ENCODE measurements at regions not wholly inside any gene's neighbourhood (a gene's known extent, or its start where the extent isn't known, plus 50 kb on each side); places are given as distances from the start of the nearest gene placed in this dataset.

DNA sequence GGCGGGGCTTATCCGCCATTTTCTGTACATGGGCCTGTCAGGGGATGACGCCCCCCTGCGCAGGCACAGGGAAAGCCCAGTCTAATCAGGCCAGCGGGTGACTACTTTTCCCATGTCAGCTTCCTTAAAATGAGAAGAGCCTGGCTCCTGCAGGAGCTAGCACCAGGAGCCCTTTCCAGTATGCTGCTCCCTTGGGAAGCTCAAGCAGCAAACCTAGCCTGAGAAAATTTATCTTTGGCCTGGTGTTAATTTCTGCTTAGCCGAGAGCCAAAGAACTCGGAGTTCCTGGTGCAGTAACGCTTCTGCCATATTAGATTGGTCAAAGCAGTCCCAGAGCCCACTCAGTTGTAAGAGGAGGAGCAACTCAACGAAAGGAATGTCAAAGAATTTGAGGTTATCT, 239.0 kb upstream of the PHYHIPL start:
- TF ChIP-seq GABPA (IDR thresholded peaks at IDR 0.05; ENCODE audit: low read depth) (no peak), EZH2phosphoT487 (IDR thresholded peaks at IDR 0.05; ENCODE audit: borderline replicate concordance, low read depth) (no peak), RFX5 (IDR thresholded peaks at IDR 0.05; ENCODE audit: low read length) (no peak), JUND (IDR thresholded peaks at IDR 0.05) (no peak)
- TF ChIP-seq, protein P1, sequence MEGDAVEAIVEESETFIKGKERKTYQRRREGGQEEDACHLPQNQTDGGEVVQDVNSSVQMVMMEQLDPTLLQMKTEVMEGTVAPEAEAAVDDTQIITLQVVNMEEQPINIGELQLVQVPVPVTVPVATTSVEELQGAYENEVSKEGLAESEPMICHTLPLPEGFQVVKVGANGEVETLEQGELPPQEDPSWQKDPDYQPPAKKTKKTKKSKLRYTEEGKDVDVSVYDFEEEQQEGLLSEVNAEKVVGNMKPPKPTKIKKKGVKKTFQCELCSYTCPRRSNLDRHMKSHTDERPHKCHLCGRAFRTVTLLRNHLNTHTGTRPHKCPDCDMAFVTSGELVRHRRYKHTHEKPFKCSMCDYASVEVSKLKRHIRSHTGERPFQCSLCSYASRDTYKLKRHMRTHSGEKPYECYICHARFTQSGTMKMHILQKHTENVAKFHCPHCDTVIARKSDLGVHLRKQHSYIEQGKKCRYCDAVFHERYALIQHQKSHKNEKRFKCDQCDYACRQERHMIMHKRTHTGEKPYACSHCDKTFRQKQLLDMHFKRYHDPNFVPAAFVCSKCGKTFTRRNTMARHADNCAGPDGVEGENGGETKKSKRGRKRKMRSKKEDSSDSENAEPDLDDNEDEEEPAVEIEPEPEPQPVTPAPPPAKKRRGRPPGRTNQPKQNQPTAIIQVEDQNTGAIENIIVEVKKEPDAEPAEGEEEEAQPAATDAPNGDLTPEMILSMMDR (IDR thresholded peaks at IDR 0.05), result no peak
- TF ChIP-seq, protein P2, sequence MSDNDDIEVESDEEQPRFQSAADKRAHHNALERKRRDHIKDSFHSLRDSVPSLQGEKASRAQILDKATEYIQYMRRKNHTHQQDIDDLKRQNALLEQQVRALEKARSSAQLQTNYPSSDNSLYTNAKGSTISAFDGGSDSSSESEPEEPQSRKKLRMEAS (IDR thresholded peaks at IDR 0.05; ENCODE audit: low read depth), result no peak
